ENCODE measurements at regions not wholly inside any gene's neighbourhood (a gene's known extent, or its start where the extent isn't known, plus 50 kb on each side); places are given as distances from the start of the nearest gene placed in this dataset.

DNA sequence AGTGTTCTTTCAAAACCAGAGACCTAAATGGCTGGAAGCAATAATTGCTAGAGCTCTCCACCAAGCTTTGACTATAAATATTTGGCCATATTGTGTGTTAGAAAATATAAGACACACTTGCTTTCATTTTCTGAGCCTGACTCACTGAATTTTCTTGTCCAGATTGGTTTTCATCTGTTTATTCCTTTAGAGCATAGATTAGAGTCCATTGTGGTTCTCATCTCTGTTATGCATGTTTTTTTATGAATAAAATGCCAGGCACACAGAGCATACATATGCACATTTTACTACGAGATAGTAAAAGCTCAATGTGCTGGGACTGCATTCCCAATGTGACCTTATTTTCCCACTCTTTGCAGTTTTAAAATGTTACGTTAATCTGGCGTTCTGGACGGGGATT is 115.3 kb upstream of the MLIP start:
- TF ChIP-seq, protein P1, sequence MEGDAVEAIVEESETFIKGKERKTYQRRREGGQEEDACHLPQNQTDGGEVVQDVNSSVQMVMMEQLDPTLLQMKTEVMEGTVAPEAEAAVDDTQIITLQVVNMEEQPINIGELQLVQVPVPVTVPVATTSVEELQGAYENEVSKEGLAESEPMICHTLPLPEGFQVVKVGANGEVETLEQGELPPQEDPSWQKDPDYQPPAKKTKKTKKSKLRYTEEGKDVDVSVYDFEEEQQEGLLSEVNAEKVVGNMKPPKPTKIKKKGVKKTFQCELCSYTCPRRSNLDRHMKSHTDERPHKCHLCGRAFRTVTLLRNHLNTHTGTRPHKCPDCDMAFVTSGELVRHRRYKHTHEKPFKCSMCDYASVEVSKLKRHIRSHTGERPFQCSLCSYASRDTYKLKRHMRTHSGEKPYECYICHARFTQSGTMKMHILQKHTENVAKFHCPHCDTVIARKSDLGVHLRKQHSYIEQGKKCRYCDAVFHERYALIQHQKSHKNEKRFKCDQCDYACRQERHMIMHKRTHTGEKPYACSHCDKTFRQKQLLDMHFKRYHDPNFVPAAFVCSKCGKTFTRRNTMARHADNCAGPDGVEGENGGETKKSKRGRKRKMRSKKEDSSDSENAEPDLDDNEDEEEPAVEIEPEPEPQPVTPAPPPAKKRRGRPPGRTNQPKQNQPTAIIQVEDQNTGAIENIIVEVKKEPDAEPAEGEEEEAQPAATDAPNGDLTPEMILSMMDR (IDR thresholded peaks at IDR 0.05): no peak
- TF ChIP-seq POLR2AphosphoS5 (IDR thresholded peaks at IDR 0.05): no peak
